ENCODE measurements at regions not wholly inside any gene's neighbourhood (a gene's known extent, or its start where the extent isn't known, plus 50 kb on each side); places are given as distances from the start of the nearest gene placed in this dataset.

GRCh38 chr14:36047912-36048311 is 128.6 kb downstream of the PTCSC3 start:
- TF ChIP-seq CTCF (IDR thresholded peaks at IDR 0.05 in 2 of 3, conservative IDR thresholded peaks at IDR 0.05 in 1 of 3; ENCODE audit: insufficient read depth in 2 of 3, low read depth in 1 of 3, low read length in 3 of 3) (no peak), POLR2AphosphoS5 (IDR thresholded peaks at IDR 0.05; ENCODE audit: control insufficient read depth, insufficient read depth, low read depth, low read length) (no peak), ELK1 (CRISPR knock-in tag; IDR thresholded peaks at IDR 0.05) (no peak), RAD21 (CRISPR knock-in tag; conservative IDR thresholded peaks at IDR 0.05 in 1 of 2, IDR thresholded peaks at IDR 0.05 in 1 of 2) (no peak), PPARD (CRISPR knock-in tag; IDR thresholded peaks at IDR 0.05) (no peak), PCBP1 (IDR thresholded peaks at IDR 0.05; ENCODE audit: low read depth, low read length, poor library complexity, severe bottlenecking) (no peak), RBM15 (IDR thresholded peaks at IDR 0.05; ENCODE audit: insufficient read depth, low read length) (no peak), KLF10 (CRISPR knock-in tag; IDR thresholded peaks at IDR 0.05) (no peak), POLR2A (conservative IDR thresholded peaks at IDR 0.05) (no peak), ZC3H11A (IDR thresholded peaks at IDR 0.05; ENCODE audit: low read depth, low read length) (no peak), ZNF354B (CRISPR knock-in tag; IDR thresholded peaks at IDR 0.05) (no peak), CBFA2T2 (conservative IDR thresholded peaks at IDR 0.05) (no peak)

All from K562 (cell line).